Esophagus squamous epithelium (tissue), 4 donors: ENCODE measurements at regions not wholly inside any gene's neighbourhood (a gene's known extent, or its start where the extent isn't known, plus 50 kb on each side); places are given as distances from the start of the nearest gene placed in this dataset.

Source experiments
- POLR2A ChIP-seq, 4 donors: fragments of 450-650 bp; IDR thresholded peaks; one replicate each; pipeline ENCODE4 v1.6.1; 2017; ENCODE audit warnings: antibody characterized with exemption in 4 of 4, mild to moderate bottlenecking in 4 of 4, moderate library complexity in 3 of 4
- TF ChIP-seq, protein P1 (sequence below), 6 experiments: fragments of 450-650 bp in 4 of 6; fragments of 200-600 bp in 2 of 6; sonication (generic) in 2 of 6; IDR thresholded peaks; one replicate each; pipeline ENCODE4 v1.5.1; 2016 to 2019; ENCODE audit warnings: antibody characterized with exemption in 6 of 6, mild to moderate bottlenecking in 4 of 6, moderate library complexity in 4 of 6

DNA sequence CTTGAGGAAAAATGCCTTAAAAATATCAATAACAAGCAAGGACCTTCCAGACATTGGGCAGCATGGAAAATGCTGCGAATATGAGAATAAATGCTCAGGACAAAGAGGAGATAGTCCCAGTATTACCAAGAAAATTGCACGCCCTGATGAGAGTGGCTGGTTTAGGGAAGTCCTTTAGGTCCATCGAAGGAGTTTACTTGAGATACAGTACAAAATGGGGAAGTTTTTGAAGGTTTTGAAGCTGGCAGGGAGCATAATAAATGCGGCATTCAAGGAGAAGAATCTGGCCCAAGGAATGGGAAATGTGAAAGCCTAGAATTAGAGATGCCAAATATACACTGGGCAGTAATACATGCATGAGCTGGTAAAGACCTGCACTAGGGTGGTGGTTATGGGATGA, 90.2 kb upstream of the SPATS2L start:
- TF ChIP-seq, protein P1, sequence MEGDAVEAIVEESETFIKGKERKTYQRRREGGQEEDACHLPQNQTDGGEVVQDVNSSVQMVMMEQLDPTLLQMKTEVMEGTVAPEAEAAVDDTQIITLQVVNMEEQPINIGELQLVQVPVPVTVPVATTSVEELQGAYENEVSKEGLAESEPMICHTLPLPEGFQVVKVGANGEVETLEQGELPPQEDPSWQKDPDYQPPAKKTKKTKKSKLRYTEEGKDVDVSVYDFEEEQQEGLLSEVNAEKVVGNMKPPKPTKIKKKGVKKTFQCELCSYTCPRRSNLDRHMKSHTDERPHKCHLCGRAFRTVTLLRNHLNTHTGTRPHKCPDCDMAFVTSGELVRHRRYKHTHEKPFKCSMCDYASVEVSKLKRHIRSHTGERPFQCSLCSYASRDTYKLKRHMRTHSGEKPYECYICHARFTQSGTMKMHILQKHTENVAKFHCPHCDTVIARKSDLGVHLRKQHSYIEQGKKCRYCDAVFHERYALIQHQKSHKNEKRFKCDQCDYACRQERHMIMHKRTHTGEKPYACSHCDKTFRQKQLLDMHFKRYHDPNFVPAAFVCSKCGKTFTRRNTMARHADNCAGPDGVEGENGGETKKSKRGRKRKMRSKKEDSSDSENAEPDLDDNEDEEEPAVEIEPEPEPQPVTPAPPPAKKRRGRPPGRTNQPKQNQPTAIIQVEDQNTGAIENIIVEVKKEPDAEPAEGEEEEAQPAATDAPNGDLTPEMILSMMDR (IDR thresholded peaks at IDR 0.05): no peak
- TF ChIP-seq POLR2A (IDR thresholded peaks at IDR 0.05): no peak
